ELF-1 (cell line): ENCODE measurements at regions not wholly inside any gene's neighbourhood (a gene's known extent, or its start where the extent isn't known, plus 50 kb on each side); places are given as distances from the start of the nearest gene placed in this dataset.

Source experiments
- DNase-seq: peaks from one replicate; pipeline ENCODE4 v3.0.0-alpha.2; 2016; ENCODE audit warnings: low read depth, low spot score

DNA sequence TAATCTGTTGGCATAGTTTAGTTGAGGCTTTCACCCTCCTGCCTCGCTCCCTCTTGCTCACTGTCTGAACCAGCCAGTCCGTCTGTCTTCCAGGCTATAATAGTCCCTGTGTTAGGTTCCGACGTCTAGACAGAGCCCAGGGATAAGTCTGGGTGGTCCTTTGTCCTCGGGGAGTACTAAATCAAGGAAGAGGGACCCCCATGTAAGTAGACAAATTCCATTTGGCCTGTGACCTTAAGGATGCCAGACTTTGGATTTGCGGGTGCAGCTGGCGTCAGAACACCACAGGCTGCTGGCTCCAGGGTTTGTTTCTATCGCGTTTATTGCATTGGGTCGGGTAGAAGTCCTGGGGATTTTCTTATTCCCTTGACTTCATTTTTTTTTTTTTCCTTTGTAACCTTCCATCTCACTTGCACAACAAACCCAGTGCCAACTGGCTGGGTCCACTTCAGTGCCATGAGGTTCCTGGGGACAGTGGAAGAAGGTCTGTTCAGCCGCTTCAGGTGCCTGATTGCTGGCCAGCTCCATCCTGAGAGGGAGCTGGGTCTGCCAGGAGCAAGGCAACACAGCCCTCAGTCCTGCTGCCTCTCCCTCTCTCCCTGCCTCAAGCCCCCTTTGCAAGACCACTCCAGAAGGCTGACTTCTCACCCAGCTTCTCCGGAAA is 95.4 kb upstream of the KLHL25 start:
- no peak for DNase-seq

GRCh38 chr15:85890620-85890980 is 95.9 kb upstream of the KLHL25 start:
- DNase-seq: no peak

DNA sequence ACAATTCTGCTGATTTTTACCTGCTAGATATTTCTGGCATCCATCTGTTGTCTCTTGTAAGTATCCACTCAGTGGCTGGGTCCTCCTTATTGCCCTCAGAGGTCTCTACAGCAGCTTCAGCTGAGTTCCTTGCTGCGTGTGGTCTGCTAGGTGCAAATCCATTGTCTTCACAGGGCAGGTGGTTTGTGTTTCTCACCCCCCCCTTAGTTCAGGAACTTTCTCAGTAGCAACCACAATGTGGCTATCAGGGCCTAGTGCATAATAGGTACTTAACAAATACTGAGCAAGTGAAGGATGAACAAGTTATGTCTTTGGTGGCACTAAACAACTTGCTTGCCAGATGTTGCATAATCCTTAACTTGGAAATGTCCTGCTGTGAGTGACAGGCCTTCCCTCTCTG is 96.7 kb upstream of the KLHL25 start:
- no peak for DNase-seq

- no peak for DNase-seq
Observed at GRCh38 chr15:85892232-85892631, 97.5 kb upstream of the KLHL25 start.

DNA sequence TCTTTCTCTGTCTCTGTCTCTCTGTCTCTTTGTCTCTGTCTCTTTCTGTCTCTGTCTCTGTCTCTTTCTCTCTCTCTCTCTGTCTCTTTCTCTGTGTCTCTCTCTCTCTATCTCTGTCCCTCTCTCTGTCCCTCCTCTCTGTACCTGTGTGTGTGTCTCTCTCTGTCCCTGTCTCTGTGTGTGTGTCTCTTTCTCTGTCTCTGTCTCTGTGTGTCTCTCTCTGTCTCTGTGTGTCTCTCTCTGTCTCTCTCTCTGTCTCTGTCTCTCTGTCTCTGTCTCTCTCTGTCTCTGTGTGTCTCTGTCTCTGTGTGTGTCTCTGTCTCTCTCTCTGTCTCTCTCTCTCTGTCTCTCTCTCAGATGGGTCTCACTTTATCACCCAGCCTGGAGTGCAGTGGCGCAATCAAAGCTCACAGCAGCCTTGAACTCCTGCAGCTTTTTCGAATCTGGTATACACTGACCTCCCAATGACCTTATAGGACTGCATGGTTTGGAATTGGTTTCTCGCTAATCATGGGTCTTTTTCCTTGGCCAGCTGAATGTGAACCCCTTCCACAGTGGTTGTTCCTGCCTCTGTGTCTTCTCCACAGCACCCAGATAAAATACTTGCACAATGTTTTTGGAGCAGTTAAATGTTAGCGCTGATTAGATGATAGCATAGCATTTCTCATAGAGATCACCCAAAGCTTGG is 102.6 kb upstream of the KLHL25 start:
- no peak for DNase-seq

- DNase-seq: peak; percentile 80
Observed at GRCh38 chr15:85897895-85898717, 103.4 kb upstream of the KLHL25 start.

DNA sequence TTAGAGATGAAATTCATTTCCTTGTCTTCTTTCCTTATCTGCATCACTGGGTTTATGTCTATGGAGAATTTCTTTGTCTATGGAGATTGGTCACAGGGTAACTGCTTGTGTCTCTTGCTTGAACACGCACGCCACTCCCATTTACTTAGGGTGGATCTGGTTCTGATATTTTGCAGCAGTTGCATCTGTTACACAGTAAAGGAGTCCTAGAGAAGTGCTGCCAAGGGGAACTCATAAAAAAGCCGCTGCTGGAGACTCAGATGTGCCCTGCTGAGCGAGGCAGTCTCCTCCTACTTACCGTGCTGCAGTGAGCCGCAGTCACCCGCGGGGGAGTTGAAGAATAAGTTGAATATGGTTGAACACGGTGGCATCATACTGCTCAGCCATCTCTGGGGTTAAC is 105.2 kb upstream of the KLHL25 start:
- DNase-seq: no peak

GRCh38 chr15:85905751-85906450 is 111.2 kb upstream of the KLHL25 start:
- DNase-seq: no peak

- no peak for DNase-seq
Observed at GRCh38 chr15:85906640-85907039, 111.9 kb upstream of the KLHL25 start.

GRCh38 chr15:85910834-85911233 is 116.1 kb upstream of the KLHL25 start:
- DNase-seq: peak; percentile 18

DNA sequence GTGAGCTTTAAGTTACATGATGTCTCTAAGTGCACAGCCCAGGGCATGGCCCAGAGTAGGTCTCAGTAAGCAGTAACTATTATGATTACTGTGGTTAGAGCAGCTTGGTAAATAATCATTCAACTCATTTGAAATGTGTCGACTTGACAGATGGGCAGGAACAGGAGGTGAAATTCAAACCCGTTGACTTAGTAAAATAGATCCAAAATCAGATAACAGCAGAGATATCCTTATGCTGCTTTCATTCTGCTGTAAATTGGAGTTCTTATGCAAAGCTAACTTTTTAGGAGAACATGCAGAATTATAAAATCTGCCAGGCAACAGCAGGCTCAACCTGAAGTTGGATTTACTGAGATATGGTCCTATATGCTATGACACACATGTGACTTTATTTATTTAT is 118.7 kb upstream of the KLHL25 start:
- DNase-seq: no peak

- no peak for DNase-seq
Observed at GRCh38 chr15:85920956-85921355, 126.2 kb upstream of the KLHL25 start.

DNA sequence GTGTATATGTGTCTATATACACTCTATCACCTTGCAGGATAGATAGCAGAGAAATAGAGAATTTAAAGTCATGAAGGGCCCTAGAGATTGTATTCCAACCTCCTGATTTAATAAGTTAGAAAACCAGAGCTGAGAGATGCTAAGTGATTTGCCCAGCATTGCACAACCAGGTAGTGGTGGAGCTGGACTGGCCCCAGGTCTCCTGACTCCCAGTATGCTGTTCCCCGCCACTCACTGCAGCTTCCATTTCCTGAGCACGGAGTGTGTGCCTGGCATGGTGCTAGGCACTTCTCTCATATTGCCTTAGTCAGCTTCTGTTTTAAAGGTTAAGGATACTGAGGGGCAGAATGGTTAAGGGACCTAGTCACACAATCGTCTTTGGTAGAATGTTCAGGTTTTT is 129.4 kb upstream of the KLHL25 start:
- DNase-seq: no peak

DNA sequence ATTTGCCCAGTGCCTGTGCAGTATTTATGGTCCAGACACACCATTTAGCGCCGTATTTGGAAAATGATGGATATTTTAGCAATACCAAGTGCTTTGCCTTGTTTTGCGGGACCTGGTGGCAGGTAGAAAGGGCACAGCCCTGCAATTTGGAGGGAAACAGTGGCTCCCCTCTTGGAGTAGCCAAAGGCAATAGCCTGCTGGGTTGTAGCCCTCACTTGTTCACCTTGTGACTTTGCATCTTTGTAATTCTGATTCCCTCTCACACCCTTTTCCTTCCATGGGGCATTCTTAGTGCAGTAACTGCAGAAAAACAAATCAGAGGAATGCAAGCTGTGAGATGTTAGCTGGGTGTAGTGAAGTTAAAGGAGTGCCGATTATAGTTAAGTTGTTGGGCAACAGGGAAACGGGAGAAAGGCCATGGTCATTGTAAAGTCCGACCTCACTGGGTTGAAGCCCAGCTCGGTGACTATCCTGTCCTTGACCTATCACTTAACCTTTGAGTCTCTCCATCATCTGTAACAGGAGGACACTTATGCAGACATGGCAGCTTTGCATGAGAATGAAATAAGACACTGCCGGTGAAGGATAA is 131.0 kb upstream of the KLHL25 start:
- peak; percentile 57 for DNase-seq

GRCh38 chr15:85926834-85927233 is 132.1 kb upstream of the KLHL25 start:
- no peak for DNase-seq

DNA sequence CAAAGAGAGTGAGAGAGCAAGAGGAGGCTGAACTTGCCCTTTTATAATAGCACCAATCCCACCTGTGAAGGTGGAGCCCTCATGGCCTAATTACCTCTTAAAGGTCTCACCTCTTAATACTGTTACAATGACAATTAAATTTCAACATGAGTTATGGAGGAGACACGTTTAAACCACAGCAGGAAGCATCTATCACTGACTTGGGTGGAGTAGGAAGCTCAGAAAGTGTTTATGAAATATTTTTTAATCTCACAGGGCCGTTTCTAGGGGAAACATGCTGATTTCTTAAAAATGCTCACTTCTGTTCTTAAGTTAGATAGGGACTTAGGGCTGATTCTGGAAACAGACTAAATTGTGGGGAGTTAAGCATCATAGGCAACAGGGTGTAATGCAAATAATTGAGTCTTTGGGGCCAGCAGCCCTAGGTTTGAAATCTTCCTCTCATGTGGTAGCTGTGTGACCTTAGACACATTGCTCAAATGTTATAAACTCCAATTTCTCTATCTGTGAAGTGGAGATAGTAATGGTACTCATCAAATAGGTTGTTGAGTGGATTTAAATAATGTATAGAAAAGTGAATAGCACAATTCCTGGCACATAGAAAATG is 133.3 kb upstream of the KLHL25 start:
- no peak for DNase-seq

- DNase-seq: no peak
Observed at GRCh38 chr15:85929786-85930185, 135.1 kb upstream of the KLHL25 start.

DNA sequence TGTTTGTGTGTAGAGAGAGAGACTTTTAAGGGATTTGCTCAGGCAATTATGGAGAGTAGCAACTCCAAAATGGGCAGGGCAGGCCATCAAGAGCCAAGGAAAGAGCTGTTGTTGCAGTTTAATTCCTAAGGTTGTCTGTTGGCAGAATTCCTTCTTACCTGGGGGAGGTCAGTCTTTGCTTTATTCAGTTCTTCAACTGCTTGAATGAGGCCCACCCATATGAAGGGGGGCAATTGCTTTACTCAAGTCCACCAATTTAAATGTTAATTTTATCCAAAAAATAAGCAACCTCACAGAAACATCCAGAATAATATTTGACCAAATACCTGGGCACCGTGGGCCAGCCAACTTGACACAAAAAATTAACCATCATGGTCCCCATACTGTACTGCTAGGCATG is 137.7 kb upstream of the KLHL25 start:
- no peak for DNase-seq

DNA sequence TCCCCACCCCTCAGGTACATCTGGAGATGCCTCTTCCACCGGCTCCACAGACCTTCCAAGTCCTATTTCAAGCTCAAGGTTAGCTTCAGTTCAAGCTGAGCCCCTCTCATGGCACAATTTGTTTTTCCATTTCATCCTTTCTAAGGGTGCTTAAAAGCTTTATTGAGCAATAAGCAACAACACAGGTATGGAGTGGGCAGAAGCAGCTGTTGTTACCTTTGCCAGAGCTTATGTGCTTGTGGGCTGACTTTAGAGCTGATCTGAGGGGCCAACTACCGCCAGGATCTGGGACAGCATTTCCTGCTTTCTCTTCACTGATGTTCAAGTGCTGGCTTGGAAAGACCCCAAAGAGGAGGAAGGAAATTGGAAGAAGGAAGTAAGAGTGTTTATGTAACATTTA is 140.0 kb upstream of the KLHL25 start:
- DNase-seq: no peak

GRCh38 chr15:85935182-85935581 is 140.5 kb upstream of the KLHL25 start:
- DNase-seq: no peak

GRCh38 chr15:85937661-85938060 is 142.0 kb upstream of the AGBL1 start:
- DNase-seq: no peak
